GM12891 (cell line): ENCODE measurements at regions not wholly inside any gene's neighbourhood (a gene's known extent, or its start where the extent isn't known, plus 50 kb on each side); places are given as distances from the start of the nearest gene placed in this dataset.

Source experiments
- POLR2A ChIP-seq: IDR thresholded peaks from 2 replicates; pipeline ENCODE4 v1.6.1; 2011; ENCODE audit warnings: low read depth, low read length, control low read depth
- TAF1 ChIP-seq: IDR thresholded peaks from 2 replicates; pipeline ENCODE4 v1.6.1; 2011; ENCODE audit warnings: low read depth, low read length, control low read depth

DNA sequence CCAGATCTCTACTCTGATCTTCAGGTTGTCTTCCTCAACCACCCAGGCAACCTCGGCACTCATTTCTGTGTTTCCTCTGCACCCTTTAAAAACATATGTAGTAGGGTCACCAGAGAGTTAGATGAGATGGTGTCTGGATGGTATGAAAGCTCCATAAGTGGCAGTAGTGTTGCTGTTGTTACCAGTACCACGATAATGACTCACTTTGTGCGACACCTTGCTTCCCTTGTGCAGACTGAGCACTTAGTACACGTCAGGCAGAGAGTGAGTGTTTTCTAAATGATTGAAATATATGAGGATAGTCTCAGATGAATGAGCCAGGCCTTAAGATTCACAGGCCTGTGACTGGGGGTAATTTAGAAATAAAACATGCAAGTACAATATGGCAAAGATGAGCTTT lies 188.7 kb downstream of the MAF start:
- TF ChIP-seq POLR2A, result no peak
- no peak for TF ChIP-seq TAF1
